PC-9 (cell line): ENCODE measurements at regions not wholly inside any gene's neighbourhood (a gene's known extent, or its start where the extent isn't known, plus 50 kb on each side); places are given as distances from the start of the nearest gene placed in this dataset.

Experiments used
- EZH2 ChIP-seq: fragments of 200-600 bp; sonication (generic); IDR thresholded peaks from 2 replicates; pipeline ENCODE4 v1.8.0; 2017; ENCODE audit warnings: antibody characterized with exemption, low read depth
- TF ChIP-seq, protein P1 (sequence below): fragments of 200-600 bp; sonication (generic); conservative IDR thresholded peaks from 2 replicates; pipeline ENCODE4 v1.6.1; 2017; ENCODE audit warnings: mixed run types, antibody characterized with exemption, mild to moderate bottlenecking, moderate library complexity

- TF ChIP-seq, protein P1, sequence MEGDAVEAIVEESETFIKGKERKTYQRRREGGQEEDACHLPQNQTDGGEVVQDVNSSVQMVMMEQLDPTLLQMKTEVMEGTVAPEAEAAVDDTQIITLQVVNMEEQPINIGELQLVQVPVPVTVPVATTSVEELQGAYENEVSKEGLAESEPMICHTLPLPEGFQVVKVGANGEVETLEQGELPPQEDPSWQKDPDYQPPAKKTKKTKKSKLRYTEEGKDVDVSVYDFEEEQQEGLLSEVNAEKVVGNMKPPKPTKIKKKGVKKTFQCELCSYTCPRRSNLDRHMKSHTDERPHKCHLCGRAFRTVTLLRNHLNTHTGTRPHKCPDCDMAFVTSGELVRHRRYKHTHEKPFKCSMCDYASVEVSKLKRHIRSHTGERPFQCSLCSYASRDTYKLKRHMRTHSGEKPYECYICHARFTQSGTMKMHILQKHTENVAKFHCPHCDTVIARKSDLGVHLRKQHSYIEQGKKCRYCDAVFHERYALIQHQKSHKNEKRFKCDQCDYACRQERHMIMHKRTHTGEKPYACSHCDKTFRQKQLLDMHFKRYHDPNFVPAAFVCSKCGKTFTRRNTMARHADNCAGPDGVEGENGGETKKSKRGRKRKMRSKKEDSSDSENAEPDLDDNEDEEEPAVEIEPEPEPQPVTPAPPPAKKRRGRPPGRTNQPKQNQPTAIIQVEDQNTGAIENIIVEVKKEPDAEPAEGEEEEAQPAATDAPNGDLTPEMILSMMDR, result no peak
- no peak for TF ChIP-seq EZH2
These were observed 64.8 kb upstream of the PLEKHG3 start for GRCh38 chr14:64639340-64639821.
